SHP77 treated with DMSO at 0.1 percent for 48 hours (cell line): ENCODE measurements at regions not wholly inside any gene's neighbourhood (a gene's known extent, or its start where the extent isn't known, plus 50 kb on each side); places are given as distances from the start of the nearest gene placed in this dataset.

Experiments
- DNase-seq: peaks from one replicate; lab custom pipeline; 2025; lab: John Stamatoyannopoulos, UW

- DNase-seq = no peak
Measured at GRCh38 chr2:12348216-12348615, 368.5 kb upstream of the TRIB2 start.

DNA sequence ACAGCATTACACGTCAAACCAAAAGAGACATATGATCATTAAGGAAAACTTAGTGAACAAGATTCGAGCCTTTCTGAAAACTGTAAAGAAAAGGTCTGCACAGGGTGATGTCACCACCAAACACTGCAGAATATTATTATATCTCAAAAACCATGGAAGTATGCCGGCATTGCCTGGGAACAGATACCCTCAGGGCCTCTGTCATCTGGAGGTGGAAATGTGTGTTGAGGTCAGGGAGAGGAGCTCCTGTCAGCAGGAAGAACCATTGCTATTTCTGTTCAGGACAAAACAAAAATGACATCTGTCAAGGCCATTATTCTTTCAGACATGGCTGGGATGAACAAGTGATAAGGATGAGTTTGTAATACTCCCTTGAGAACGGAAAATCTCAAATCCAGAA lies 365.9 kb upstream of the TRIB2 start:
- no peak for DNase-seq

- peak; percentile 100 for DNase-seq
Measured at GRCh38 chr2:12352889-12353288, 363.8 kb upstream of the TRIB2 start.

DNA sequence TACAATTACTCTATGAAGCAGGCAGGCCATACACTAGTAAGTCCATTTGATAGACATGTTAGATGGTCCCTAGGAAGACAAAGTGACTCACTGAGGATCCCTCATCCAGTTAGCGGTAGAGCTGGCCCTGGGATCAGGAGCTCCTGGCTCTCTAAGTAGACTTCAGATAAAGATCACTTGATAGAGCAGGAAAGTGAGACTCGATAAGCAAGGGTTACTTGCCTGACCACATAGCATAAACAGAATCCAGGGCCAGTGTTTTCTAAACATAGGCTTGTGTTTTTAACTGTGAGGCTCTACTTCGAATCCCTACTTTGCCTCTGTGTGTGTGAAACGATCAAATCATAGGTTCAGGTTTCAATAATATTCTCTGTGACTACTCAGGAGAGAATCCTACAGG lies 355.2 kb upstream of the TRIB2 start:
- DNase-seq = no peak

- no peak for DNase-seq
Measured at GRCh38 chr2:12363138-12363537, 353.6 kb upstream of the TRIB2 start.

DNA sequence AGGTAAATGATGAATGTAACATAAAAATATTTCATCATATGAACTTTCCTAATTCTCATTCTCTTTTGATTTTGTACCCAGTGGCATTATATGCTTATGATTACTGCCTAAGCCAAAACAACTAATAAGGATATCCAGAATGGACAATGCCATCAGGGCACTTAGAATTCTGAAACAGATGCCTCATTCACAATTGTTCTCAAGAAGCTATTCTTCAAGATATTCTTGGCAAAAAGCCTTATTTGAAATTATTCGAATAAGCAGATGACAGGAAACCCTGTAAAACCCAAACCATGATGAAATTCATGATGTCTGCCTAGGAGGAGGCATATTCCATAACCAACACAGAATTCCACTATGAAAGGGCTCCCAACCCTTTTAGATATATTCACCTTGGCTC lies 353.2 kb upstream of the TRIB2 start:
- no peak for DNase-seq

DNA sequence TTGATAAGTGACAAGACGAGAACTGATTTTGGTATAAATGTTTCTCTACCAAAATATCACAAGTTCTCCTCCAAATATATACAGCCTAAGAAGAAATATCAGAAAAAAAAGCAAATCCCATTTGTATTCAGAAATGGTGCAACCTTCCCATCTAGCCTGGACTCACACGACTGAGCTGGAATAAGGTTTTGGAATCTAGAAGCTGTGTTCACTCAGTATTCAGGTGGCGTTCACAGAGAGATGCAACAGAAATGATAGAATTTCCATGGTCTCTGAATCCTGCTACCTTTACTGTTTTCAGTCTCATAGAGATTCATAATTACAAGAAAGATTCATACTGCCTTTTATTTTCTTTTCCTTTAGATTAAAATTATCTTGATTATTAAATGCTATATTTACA lies 347.2 kb upstream of the TRIB2 start:
- no peak for DNase-seq

- DNase-seq = no peak
Measured at GRCh38 chr2:12376025-12376424, 340.7 kb upstream of the TRIB2 start.

GRCh38 chr2:12379143-12379542 lies 337.6 kb upstream of the TRIB2 start:
- DNase-seq = no peak

DNA sequence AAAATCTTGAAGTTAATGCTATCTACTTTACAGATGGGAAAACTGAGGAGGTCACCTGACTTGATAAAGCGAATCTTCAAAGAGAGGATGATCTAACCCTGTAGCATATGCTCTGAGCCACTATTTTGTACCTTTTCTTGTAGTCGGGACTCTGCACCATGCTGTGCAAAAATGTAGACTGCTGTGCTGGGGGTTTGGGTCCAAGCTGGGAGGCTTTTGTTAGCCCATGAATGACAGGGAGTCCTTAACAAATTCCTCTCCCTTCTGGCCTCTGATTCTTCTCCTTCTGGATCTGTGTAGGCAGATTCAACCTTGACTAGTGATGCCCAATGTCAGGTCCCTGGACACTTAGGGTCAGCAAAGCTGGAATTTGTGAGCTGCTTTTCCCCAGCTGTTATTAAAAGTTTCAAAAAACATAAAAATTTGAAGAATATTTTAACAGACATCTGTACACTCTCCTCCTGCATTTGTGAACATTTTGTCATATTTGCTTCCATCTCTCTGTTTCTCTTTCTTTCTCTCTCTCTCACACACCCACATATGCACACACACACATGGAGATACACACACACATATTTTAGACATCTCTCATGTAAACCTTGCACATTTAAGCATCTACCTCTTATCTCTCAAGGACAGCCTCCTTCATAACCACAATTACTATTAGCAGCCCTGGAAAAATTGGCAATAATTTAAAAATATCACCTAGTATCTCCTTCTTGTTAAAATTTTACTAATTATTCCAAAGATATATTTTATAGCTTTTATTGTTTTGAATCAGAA lies 335.0 kb upstream of the TRIB2 start:
- no peak for DNase-seq

GRCh38 chr2:12382366-12382765 lies 334.4 kb upstream of the TRIB2 start:
- DNase-seq = no peak

DNA sequence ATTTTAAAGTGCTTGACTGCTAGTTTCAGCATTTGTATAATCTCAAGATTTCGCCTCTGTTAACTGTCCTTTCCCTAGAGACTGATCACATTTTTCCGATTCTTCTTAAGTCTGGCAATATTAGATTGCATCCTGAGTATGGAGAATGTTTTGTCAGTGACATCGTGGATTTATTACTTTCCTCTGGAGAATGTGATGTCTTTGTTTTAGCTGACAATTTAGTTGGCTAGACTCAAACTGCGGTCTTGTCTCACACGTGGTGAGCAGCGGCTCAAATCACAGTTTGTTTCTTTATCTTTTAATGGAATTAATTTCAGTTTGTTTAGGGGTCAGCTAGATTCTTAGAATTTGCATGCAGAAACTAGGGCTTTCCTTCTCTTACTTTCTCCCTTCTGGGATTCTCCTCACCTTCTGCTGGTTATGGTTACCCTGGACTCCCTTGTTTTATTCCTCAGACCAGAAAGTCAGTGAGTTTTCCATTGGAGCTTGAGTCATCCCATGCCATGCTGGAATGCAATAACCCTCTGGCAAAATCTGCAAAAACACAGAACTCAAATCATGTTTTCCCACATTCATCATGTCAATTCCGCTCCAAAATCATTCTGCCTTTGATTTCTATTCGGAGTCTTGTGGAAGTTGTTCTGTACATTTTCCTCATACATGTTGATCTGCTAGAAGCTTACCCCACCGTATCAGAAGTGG lies 327.2 kb upstream of the TRIB2 start:
- DNase-seq = no peak

GRCh38 chr2:12391116-12391515 lies 325.6 kb upstream of the TRIB2 start:
- no peak for DNase-seq

DNA sequence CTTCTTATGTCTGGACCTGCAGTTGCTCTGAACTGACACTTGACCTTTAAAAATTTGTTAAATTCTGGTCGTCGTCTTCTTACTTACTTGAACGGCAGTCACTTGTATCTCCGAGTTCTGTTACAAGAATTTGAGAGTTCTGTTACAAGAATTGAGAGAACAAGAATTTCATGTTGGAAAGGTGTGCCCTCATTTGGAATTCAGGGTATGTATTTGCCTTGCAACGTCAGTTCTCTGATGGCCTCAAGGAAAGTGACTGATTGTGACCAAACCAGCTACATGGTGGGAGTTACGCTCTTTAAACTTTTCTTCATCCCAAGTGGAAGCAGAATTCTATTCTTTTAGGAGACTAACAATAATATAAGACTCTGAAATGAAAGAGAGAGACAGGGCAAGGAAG lies 320.0 kb upstream of the TRIB2 start:
- DNase-seq = no peak

DNA sequence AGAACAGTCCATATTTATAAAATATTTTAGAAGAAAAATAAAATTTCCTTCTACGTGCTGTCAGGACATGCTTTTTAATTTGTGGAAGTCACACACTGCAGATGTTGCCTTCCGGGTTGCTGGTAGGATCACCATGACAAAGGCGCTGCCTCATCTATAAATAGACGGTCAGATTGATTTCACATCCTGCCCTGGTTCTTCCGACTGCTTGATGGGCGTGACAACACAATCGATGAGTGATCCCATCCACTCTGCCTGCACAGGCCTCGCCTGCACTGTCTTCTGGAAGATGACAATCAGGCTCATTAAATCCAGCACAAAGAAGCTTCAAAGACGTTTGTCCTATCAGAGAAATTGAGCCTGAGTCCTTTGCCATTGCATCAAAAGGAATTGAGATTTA lies 318.9 kb upstream of the TRIB2 start:
- DNase-seq = peak; percentile 72

GRCh38 chr2:12399240-12399639 lies 317.5 kb upstream of the TRIB2 start:
- DNase-seq = no peak

GRCh38 chr2:12400543-12400942 lies 316.2 kb upstream of the TRIB2 start:
- no peak for DNase-seq

DNA sequence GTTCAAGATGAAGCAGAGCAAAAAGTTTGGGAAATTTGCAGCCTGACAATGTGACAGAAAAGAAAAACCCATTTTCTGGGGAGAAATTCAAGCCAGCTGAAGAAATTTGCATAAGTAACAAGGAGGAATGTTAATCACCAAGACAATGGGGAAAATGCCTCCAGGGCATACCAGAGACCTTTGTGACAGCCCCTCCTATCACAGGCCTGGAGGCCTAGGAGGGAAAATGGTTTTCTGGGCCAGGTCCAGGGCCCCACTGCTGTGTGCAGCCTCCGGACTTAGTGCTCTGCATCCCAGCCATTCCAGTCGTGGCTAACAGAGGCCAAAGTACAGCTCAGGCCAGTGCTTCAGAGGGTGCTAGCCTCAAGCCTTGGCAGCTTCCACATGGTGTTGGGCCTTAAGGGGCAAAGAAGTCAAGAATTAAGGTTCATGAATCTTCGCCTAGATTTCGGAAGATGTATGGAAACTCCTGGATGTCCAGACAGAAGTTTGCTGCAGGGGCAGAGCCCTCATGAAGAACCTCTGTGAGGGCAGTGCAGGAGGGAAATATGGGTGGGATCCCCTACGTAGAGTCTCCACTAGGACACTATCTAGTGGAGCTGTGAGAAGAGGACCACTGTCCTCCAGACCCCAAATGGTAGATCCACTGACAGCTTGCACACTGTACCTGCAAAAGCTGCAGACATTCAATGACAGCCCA lies 314.1 kb upstream of the TRIB2 start:
- DNase-seq = no peak

DNA sequence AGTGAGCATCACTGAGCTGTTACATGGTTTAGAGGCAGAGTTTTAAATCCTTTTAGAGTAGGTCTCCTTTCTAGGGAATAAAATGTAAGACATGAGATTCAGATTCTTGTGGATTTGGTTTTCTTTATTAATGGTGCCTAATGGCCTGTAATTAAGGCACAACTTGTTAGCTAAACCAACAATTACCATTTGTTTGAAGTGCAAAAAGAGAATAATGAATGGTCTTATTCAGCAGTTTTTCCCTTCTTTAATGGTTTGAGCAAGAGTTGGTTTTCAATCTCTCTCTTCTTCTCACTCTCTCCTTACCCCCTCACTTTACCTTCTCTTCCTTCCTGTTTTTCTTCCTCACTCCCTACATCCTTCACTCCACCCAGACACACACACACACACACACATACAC lies 312.2 kb upstream of the TRIB2 start:
- DNase-seq = no peak

- no peak for DNase-seq
Measured at GRCh38 chr2:12407160-12407559, 309.6 kb upstream of the TRIB2 start.

DNA sequence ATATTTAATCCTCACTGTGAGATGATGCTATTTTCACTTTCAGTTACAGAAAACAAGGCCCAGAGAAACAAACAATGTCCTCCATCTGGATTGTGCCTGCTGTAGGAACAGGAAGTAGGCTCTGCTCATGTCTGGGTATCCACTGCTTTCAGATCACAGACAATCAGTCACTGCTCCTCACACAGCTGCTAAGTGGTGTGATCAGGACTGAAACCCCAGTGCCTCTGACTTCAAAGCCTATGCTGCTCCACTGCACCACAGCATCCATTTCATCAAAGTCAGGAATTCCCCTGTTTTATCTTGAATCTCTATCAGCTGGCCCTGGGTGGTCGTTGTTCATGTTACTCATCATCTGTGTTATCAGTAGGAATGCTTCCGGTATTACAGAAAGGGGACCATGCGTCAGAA lies 303.8 kb upstream of the TRIB2 start:
- DNase-seq = no peak

DNA sequence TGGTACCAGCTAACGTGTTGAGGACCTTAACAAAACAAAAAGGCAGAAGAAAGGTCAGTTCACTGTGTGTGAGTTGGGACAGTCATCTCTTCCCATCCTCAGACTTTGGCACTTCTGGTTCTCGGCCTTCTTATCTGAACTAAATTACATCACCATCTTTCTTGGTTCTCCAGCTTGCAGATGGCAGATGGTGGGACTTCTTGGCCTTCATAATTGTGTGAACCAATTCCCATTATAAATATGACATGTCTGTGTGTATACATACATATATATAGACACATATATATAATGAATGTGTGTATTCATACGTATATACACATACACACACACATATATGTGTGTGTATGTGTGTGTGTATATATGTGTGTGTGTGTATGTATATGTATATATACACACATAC lies 301.2 kb upstream of the TRIB2 start:
- no peak for DNase-seq

GRCh38 chr2:12416600-12416999 lies 300.1 kb upstream of the TRIB2 start:
- DNase-seq = no peak
